ENCODE measurements at regions not wholly inside any gene's neighbourhood (a gene's known extent, or its start where the extent isn't known, plus 50 kb on each side); places are given as distances from the start of the nearest gene placed in this dataset.

GRCh38 chr5:82813861-82814260 lies 263.3 kb downstream of the TMEM167A start:
- no peaks in the 10 kb centered on the region for H3K9me3 ChIP-seq (ENCODE audit: severe bottlenecking)
- no peak for DNase-seq
- TF ChIP-seq CTCF (IDR thresholded peaks at IDR 0.05; ENCODE audit: low read depth, low read length): no peak
- H3K4me3 ChIP-seq (ENCODE audit: low read depth, low read length): no peak overlapping the region
- H3K27ac ChIP-seq: no peak overlapping the region
- no peaks in the 10 kb centered on the region for H3K27me3 ChIP-seq (ENCODE audit: insufficient read depth, low read depth, severe bottlenecking)
- H3K36me3 ChIP-seq: no peaks in the 10 kb centered on the region

- Histone ChIP-seq H3K9me3 (ENCODE audit: severe bottlenecking) (no peaks in the 10 kb centered on the region), H3K27ac (no peak overlapping the region), H3K4me3 (ENCODE audit: low read depth, low read length) (no peak overlapping the region), H3K36me3 (no peaks in the 10 kb centered on the region), H3K27me3 (ENCODE audit: insufficient read depth, low read depth, severe bottlenecking) (no peaks in the 10 kb centered on the region)
- TF ChIP-seq CTCF (IDR thresholded peaks at IDR 0.05; ENCODE audit: low read depth, low read length): no peak
- no peak for DNase-seq
Measured at GRCh38 chr5:82812575-82812974, 264.6 kb downstream of the TMEM167A start.

GRCh38 chr5:82811490-82811889 lies 265.7 kb downstream of the TMEM167A start:
- TF ChIP-seq CTCF (IDR thresholded peaks at IDR 0.05; ENCODE audit: low read depth, low read length): no peak
- Histone ChIP-seq H3K4me3 (ENCODE audit: low read depth, low read length) (no peak overlapping the region), H3K27me3 (ENCODE audit: insufficient read depth, low read depth, severe bottlenecking) (no peaks in the 10 kb centered on the region), H3K27ac (no peak overlapping the region), H3K36me3 (no peaks in the 10 kb centered on the region), H3K9me3 (ENCODE audit: severe bottlenecking) (no peaks in the 10 kb centered on the region)
- DNase-seq: no peak

GRCh38 chr5:82809420-82810143 lies 267.6 kb downstream of the TMEM167A start:
- H3K27ac ChIP-seq: no peak overlapping the region
- no peaks in the 10 kb centered on the region for H3K36me3 ChIP-seq
- no peak overlapping the region for H3K4me3 ChIP-seq (ENCODE audit: low read depth, low read length)
- no peaks in the 10 kb centered on the region for H3K27me3 ChIP-seq (ENCODE audit: insufficient read depth, low read depth, severe bottlenecking)
- no peak for TF ChIP-seq CTCF (IDR thresholded peaks at IDR 0.05; ENCODE audit: low read depth, low read length)
- H3K9me3 ChIP-seq (ENCODE audit: severe bottlenecking): no peaks in the 10 kb centered on the region
- DNase-seq: no peak

- no peak overlapping the region for H3K27ac ChIP-seq
- no peaks in the 10 kb centered on the region for H3K27me3 ChIP-seq (ENCODE audit: insufficient read depth, low read depth, severe bottlenecking)
- DNase-seq: no peak
- TF ChIP-seq CTCF (IDR thresholded peaks at IDR 0.05; ENCODE audit: low read depth, low read length): no peak
- no peaks in the 10 kb centered on the region for H3K36me3 ChIP-seq
- H3K4me3 ChIP-seq (ENCODE audit: low read depth, low read length): no peak overlapping the region
- no peaks in the 10 kb centered on the region for H3K9me3 ChIP-seq (ENCODE audit: severe bottlenecking)
Measured at GRCh38 chr5:82808960-82809359, 268.2 kb downstream of the TMEM167A start.

GRCh38 chr5:82807021-82807420 lies 270.2 kb downstream of the TMEM167A start:
- H3K9me3 ChIP-seq (ENCODE audit: severe bottlenecking): no peaks in the 10 kb centered on the region
- TF ChIP-seq CTCF (IDR thresholded peaks at IDR 0.05; ENCODE audit: low read depth, low read length): no peak
- no peaks in the 10 kb centered on the region for H3K36me3 ChIP-seq
- DNase-seq: no peak
- no peaks in the 10 kb centered on the region for H3K27me3 ChIP-seq (ENCODE audit: insufficient read depth, low read depth, severe bottlenecking)
- H3K4me3 ChIP-seq (ENCODE audit: low read depth, low read length): no peak overlapping the region
- H3K27ac ChIP-seq: no peak overlapping the region

All from WERI-Rb-1 (cell line).